ENCODE measurements at regions not wholly inside any gene's neighbourhood (a gene's known extent, or its start where the extent isn't known, plus 50 kb on each side); places are given as distances from the start of the nearest gene placed in this dataset.

DNA sequence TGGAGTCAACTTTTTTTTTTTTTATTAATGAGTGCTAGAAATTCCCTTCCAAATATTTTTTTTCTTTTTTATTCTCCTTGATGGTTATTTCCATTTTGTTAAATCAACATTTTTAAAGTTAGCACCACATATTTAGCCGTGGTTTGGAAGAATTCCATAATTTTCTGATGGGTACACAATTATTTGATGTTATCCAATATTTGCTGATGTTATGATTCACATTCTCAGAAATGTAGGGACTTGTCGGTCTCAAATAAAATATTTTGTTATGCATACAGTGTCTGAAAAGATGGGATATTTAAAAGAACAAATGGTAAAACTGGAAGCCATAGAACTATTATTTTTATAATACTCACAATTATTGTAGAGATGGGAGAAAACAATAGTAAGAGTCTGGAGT lies 911.5 kb upstream of the GBE1 start:
- Histone ChIP-seq H3K27me3 (ENCODE audit: control insufficient read depth, insufficient read depth, low read length) (no peaks in the 10 kb centered on the region), H3K36me3 (ENCODE audit: control insufficient read depth, insufficient read depth, low read length) (no peaks in the 10 kb centered on the region), H3K9me3 (ENCODE audit: control insufficient read depth, insufficient read depth, low read length) (no peaks in the 10 kb centered on the region), H3K27ac (ENCODE audit: low read depth, low read length) (no peak overlapping the region), H3K4me3 (ENCODE audit: low read depth, low read length) (no peak overlapping the region), H3K4me1 (ENCODE audit: control insufficient read depth, insufficient read depth, low read length) (no peaks in the 10 kb centered on the region), H3K9ac (ENCODE audit: low read depth, low read length) (no peak overlapping the region)

DNA sequence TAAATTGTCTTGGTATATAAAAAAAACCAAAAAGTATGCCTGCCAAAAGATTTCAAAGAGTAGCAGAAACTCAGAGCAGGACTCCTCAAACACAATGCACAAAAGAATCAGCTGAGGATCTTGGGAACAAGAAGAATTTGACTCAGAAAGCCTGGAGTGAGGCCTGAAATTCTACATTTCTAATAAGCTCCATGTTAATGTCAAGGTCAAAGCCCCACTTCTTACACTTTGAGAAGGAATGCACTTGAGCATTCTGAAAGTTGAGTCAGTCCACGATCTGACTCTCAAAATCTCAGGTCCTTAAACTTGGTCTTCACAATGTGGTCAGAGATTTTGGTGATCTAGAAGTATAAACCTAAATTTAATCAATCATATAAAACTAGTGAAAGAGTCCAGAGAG lies 910.0 kb upstream of the GBE1 start:
- no peaks in the 10 kb centered on the region for H3K36me3 ChIP-seq (ENCODE audit: control insufficient read depth, insufficient read depth, low read length)
- no peak overlapping the region for H3K9ac ChIP-seq (ENCODE audit: low read depth, low read length)
- H3K4me1 ChIP-seq (ENCODE audit: control insufficient read depth, insufficient read depth, low read length) = no peaks in the 10 kb centered on the region
- H3K9me3 ChIP-seq (ENCODE audit: control insufficient read depth, insufficient read depth, low read length) = no peaks in the 10 kb centered on the region
- H3K27me3 ChIP-seq (ENCODE audit: control insufficient read depth, insufficient read depth, low read length) = no peaks in the 10 kb centered on the region
- no peak overlapping the region for H3K4me3 ChIP-seq (ENCODE audit: low read depth, low read length)
- no peak overlapping the region for H3K27ac ChIP-seq (ENCODE audit: low read depth, low read length)

DNA sequence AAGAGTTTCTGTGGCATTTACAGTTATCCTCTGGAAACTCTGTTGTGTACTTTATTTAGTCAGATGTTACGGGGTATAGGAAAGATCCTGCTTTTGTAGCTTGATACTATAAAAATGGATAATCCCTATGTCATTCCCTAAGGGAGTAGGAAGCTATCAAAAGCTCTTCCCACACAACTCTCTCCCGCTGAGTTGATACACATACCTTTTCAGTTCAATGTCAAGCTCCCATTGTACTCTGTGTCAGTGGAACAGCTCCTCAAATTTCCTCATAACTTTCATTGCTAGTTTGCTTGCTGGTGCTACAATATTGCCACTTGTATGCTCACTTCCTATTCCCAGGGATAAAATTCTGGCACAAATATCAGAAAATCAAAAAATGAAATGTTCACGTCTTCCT lies 893.3 kb upstream of the GBE1 start:
- Histone ChIP-seq H3K4me3 (ENCODE audit: low read depth, low read length) (no peak overlapping the region), H3K4me1 (ENCODE audit: control insufficient read depth, insufficient read depth, low read length) (peaks cover 6% of the 10 kb centered on the region; the same call in 1 of the 2 replicates), H3K27ac (ENCODE audit: low read depth, low read length) (no peak overlapping the region), H3K9me3 (ENCODE audit: control insufficient read depth, insufficient read depth, low read length) (no peaks in the 10 kb centered on the region), H3K9ac (ENCODE audit: low read depth, low read length) (no peak overlapping the region), H3K36me3 (ENCODE audit: control insufficient read depth, insufficient read depth, low read length) (no peaks in the 10 kb centered on the region), H3K27me3 (ENCODE audit: control insufficient read depth, insufficient read depth, low read length) (no peaks in the 10 kb centered on the region)

DNA sequence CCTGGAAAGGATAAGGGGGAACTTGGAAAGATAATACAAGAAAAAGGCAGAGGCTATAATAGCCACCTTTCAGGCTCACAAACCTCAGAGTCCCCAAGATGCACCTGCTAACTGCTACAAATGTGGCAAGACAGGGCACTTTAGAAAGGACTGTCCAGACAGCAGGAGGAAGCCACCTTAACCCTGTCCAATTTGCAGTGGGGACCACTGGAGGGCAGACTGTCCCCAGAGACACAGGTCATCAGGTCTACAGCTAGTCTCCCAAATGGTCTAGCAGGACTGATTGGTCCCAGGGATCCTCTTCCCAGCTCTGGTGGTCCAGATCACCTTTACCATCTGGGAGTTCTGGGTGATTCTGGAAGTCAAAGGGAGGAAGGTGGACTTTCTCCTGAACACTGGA lies 882.5 kb upstream of the GBE1 start:
- H3K9me3 ChIP-seq (ENCODE audit: control insufficient read depth, insufficient read depth, low read length) = peaks cover 15% of the 10 kb centered on the region
- no peak overlapping the region for H3K4me3 ChIP-seq (ENCODE audit: low read depth, low read length)
- H3K27me3 ChIP-seq (ENCODE audit: control insufficient read depth, insufficient read depth, low read length) = no peaks in the 10 kb centered on the region
- H3K9ac ChIP-seq (ENCODE audit: low read depth, low read length) = no peak overlapping the region
- no peaks in the 10 kb centered on the region for H3K36me3 ChIP-seq (ENCODE audit: control insufficient read depth, insufficient read depth, low read length)
- H3K27ac ChIP-seq (ENCODE audit: low read depth, low read length) = no peak overlapping the region
- no peaks in the 10 kb centered on the region for H3K4me1 ChIP-seq (ENCODE audit: control insufficient read depth, insufficient read depth, low read length)

DNA sequence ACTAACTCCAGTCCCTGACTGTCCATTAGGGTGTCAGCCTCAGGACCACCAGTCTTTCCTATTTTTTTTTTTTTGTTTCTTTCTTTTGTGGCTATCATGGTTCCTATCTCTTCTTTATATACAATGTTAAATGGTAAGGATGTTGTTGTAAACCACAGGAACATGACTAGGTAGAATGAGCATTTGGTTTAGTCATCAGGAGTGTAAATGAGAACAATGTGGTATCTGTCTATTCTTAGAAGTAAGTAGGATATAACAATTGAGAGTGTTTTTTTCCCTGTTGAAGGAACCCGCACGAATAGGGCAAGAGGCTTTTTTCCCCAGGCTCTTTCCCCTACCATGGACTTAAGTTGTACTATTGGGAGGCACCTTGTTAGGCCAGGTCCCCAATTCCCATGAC lies 880.3 kb upstream of the GBE1 start:
- Histone ChIP-seq H3K9ac (ENCODE audit: low read depth, low read length) (no peak overlapping the region), H3K4me1 (ENCODE audit: control insufficient read depth, insufficient read depth, low read length) (no peaks in the 10 kb centered on the region), H3K4me3 (ENCODE audit: low read depth, low read length) (no peak overlapping the region), H3K27me3 (ENCODE audit: control insufficient read depth, insufficient read depth, low read length) (no peaks in the 10 kb centered on the region), H3K9me3 (ENCODE audit: control insufficient read depth, insufficient read depth, low read length) (peaks cover 15% of the 10 kb centered on the region), H3K27ac (ENCODE audit: low read depth, low read length) (no peak overlapping the region), H3K36me3 (ENCODE audit: control insufficient read depth, insufficient read depth, low read length) (no peaks in the 10 kb centered on the region)

DNA sequence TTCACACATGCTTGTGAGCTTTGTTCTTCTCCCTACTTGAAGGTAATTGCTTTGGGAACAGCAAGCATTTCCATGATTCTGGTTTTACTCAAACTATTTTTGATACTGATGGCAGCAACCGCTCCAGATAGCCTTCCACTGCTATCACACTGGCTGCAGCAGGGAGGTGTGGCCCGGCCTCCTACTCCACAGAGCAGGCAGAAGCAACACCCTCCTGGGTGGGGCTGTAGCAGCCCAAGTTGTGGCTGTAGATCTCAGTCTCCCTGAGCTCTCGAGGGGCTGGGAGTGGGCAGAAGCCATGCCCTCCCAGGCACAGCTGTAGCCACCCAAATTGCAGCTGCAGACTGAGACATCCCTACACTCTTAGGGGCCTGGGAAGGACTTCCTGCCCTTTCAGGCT lies 878.8 kb upstream of the GBE1 start:
- Histone ChIP-seq H3K9ac (ENCODE audit: low read depth, low read length) (no peak overlapping the region), H3K36me3 (ENCODE audit: control insufficient read depth, insufficient read depth, low read length) (no peaks in the 10 kb centered on the region), H3K27ac (ENCODE audit: low read depth, low read length) (no peak overlapping the region), H3K4me3 (ENCODE audit: low read depth, low read length) (no peak overlapping the region), H3K9me3 (ENCODE audit: control insufficient read depth, insufficient read depth, low read length) (peaks cover 15% of the 10 kb centered on the region), H3K4me1 (ENCODE audit: control insufficient read depth, insufficient read depth, low read length) (no peaks in the 10 kb centered on the region), H3K27me3 (ENCODE audit: control insufficient read depth, insufficient read depth, low read length) (no peaks in the 10 kb centered on the region)

DNA sequence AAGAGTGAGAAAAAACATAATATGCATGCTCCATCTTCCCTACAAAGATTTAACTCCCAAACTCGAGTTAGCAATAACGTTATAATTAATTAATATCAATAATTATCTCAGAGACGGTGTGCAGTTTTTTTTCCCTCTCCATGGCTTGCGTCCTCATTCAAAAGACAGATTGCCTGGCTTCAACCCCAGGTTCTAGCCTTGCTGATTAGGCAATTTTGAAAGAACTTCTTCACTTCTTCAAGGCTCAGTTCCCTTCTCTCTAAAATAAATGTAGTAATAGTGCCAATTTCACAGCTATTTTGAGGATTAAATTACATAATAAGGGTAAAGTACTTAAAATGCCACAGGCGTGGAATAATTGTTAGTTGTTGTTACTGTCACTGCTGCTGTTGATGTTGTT lies 876.1 kb upstream of the GBE1 start:
- no peak overlapping the region for H3K9ac ChIP-seq (ENCODE audit: low read depth, low read length)

DNA sequence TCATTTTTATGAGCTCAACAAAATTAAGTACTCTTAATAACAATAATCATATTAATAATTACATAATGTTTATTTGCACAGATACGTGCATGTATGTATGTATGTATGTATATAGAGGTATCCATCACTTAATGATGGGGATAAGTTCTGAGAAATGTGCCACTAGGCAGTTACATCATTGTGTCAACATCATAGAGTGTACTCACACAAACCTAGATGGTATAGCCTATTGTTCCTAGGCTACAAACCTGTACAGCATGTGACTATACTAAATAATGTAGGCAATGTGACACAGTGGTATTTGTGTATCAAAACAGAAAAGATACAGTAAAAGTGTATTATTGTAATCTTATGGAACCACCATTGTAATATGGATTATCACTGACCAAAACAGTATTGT lies 874.7 kb upstream of the GBE1 start:
- H3K9ac ChIP-seq (ENCODE audit: low read depth, low read length) = no peak overlapping the region
- H3K9me3 ChIP-seq (ENCODE audit: control insufficient read depth, insufficient read depth, low read length) = peaks cover 8% of the 10 kb centered on the region
- H3K4me3 ChIP-seq (ENCODE audit: low read depth, low read length) = no peak overlapping the region
- H3K36me3 ChIP-seq (ENCODE audit: control insufficient read depth, insufficient read depth, low read length) = no peaks in the 10 kb centered on the region
- peaks cover 8% of the 10 kb centered on the region for H3K4me1 ChIP-seq (ENCODE audit: control insufficient read depth, insufficient read depth, low read length)
- H3K27me3 ChIP-seq (ENCODE audit: control insufficient read depth, insufficient read depth, low read length) = no peaks in the 10 kb centered on the region
- no peak overlapping the region for H3K27ac ChIP-seq (ENCODE audit: low read depth, low read length)

More for the DNA sequence above, 876.1 kb upstream of the GBE1 start:
- Histone ChIP-seq H3K4me1 (ENCODE audit: control insufficient read depth, insufficient read depth, low read length) (peaks cover 8% of the 10 kb centered on the region), H3K27me3 (ENCODE audit: control insufficient read depth, insufficient read depth, low read length) (no peaks in the 10 kb centered on the region), H3K36me3 (ENCODE audit: control insufficient read depth, insufficient read depth, low read length) (no peaks in the 10 kb centered on the region), H3K27ac (ENCODE audit: low read depth, low read length) (no peak overlapping the region), H3K9me3 (ENCODE audit: control insufficient read depth, insufficient read depth, low read length) (peaks cover 15% of the 10 kb centered on the region), H3K4me3 (ENCODE audit: low read depth, low read length) (no peak overlapping the region)

DNA sequence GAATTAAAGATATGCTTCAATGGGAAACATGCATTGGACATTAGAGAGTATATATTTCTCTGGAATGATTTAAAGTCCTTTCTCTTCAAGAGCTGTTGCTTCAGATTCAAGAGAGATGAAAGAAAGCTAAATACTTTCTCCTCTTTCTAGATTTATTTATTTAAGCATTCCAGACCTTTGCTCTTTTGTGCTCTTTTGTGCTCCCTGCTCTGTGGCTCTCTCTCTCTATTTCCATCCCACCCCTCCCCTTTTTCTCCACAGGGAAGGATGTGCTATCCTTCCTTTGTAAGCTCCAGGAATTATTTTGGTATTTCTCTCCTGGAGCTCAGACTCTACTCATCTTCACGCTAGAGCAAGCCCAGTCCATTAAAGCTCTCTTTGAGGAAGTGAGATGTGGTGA lies 871.9 kb upstream of the GBE1 start:
- Histone ChIP-seq H3K36me3 (ENCODE audit: control insufficient read depth, insufficient read depth, low read length) (no peaks in the 10 kb centered on the region), H3K9ac (ENCODE audit: low read depth, low read length) (no peak overlapping the region), H3K9me3 (ENCODE audit: control insufficient read depth, insufficient read depth, low read length) (no peaks in the 10 kb centered on the region), H3K4me1 (ENCODE audit: control insufficient read depth, insufficient read depth, low read length) (peaks cover 8% of the 10 kb centered on the region), H3K27ac (ENCODE audit: low read depth, low read length) (no peak overlapping the region), H3K27me3 (ENCODE audit: control insufficient read depth, insufficient read depth, low read length) (no peaks in the 10 kb centered on the region), H3K4me3 (ENCODE audit: low read depth, low read length) (no peak overlapping the region)

DNA sequence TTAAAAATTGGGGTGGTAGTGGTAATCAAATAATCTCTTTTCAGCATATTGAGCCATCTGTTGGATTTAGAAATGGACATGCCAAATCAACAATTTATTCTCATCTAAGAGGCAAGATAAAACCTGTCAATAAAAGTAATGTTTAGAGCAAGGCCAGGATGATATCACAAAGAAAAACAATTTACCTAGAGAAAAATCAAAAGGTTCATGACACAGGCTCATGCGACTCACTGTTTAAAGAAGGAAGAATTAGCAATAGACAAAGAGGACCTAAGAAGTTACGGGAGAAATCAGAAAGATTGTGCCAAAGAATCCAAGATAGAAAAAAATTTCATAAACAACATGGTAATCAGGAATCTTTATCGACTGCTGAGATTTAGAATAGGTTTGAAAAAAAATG lies 868.5 kb upstream of the GBE1 start:
- no peaks in the 10 kb centered on the region for H3K9me3 ChIP-seq (ENCODE audit: control insufficient read depth, insufficient read depth, low read length)
- H3K27ac ChIP-seq (ENCODE audit: low read depth, low read length) = no peak overlapping the region
- no peak overlapping the region for H3K9ac ChIP-seq (ENCODE audit: low read depth, low read length)
- H3K4me3 ChIP-seq (ENCODE audit: low read depth, low read length) = no peak overlapping the region
- H3K4me1 ChIP-seq (ENCODE audit: control insufficient read depth, insufficient read depth, low read length) = peaks cover 8% of the 10 kb centered on the region
- no peaks in the 10 kb centered on the region for H3K27me3 ChIP-seq (ENCODE audit: control insufficient read depth, insufficient read depth, low read length)
- H3K36me3 ChIP-seq (ENCODE audit: control insufficient read depth, insufficient read depth, low read length) = no peaks in the 10 kb centered on the region

DNA sequence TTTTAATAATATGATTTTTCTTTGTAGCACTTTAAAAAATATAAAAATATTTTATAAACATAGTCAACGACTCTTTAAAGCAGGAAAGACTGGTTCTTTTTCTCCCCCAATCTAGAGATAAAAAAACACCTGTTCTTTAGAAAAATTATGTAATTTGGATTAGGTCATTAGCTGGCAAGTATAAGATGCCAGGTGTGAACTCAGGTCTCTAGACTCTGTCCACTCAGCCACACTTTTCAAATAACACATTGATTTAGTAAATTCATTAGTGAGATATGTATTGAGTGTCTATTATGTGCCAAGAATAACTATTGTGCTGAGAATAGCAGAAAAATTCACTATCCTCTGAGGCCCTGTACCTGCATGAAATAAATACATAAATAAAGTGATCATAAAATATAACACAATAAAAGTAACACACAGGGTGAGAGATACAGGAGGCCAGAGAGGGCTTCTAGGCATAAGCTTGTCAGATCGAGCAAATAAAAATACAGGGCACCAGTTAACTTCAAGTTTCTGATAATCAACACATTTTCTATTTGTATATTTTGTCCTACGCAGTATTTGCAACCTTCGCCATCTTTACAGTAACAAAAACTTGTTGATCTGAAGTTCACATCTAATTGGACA lies 867.1 kb upstream of the GBE1 start:
- Histone ChIP-seq H3K27ac (ENCODE audit: low read depth, low read length) (no peak overlapping the region), H3K9me3 (ENCODE audit: control insufficient read depth, insufficient read depth, low read length) (0 out of 2 replicates have a peak, but pooled peaks cover 5% of the 10 kb centered on the region), H3K36me3 (ENCODE audit: control insufficient read depth, insufficient read depth, low read length) (no peaks in the 10 kb centered on the region), H3K27me3 (ENCODE audit: control insufficient read depth, insufficient read depth, low read length) (no peaks in the 10 kb centered on the region), H3K9ac (ENCODE audit: low read depth, low read length) (no peak overlapping the region), H3K4me1 (ENCODE audit: control insufficient read depth, insufficient read depth, low read length) (peaks cover 5% of the 10 kb centered on the region), H3K4me3 (ENCODE audit: low read depth, low read length) (no peak overlapping the region)

DNA sequence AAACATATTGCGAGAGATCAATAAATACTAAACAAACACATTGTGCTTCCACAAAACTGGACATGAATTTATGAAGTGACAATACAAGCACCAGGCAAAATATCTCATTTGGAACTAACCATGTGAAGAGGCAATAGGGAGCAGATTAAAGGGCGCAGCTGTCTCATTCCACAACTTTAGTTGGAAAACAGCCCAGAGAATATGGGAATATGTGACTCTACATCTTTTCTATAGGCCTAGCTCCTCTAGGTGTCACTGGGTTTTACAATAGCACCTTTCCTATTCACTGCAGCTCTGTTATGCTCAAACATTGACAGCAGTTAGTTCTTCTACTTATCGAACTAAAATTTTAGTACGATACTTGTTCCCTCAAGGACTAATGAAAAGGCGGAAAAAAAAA lies 866.3 kb upstream of the GBE1 start:
- Histone ChIP-seq H3K9me3 (ENCODE audit: control insufficient read depth, insufficient read depth, low read length) (0 out of 2 replicates have a peak, but pooled peaks cover 5% of the 10 kb centered on the region), H3K27ac (ENCODE audit: low read depth, low read length) (no peak overlapping the region)

More for the DNA sequence above, 866.3 kb upstream of the GBE1 start:
- no peak overlapping the region for H3K4me3 ChIP-seq (ENCODE audit: low read depth, low read length)
- H3K27me3 ChIP-seq (ENCODE audit: control insufficient read depth, insufficient read depth, low read length) = no peaks in the 10 kb centered on the region
- no peak overlapping the region for H3K9ac ChIP-seq (ENCODE audit: low read depth, low read length)
- H3K4me1 ChIP-seq (ENCODE audit: control insufficient read depth, insufficient read depth, low read length) = no peaks in the 10 kb centered on the region
- H3K36me3 ChIP-seq (ENCODE audit: control insufficient read depth, insufficient read depth, low read length) = no peaks in the 10 kb centered on the region
